NB4 (cell line): ENCODE measurements at regions not wholly inside any gene's neighbourhood (a gene's known extent, or its start where the extent isn't known, plus 50 kb on each side); places are given as distances from the start of the nearest gene placed in this dataset.

Experiments used
- CTCF ChIP-seq: IDR thresholded peaks from one replicate; pipeline ENCODE4 v1.5.1; 2012; ENCODE audit warnings: low read depth, low read length
- MAX ChIP-seq: IDR thresholded peaks from 2 replicates; pipeline ENCODE4 v1.6.1; 2011; ENCODE audit warnings: low read depth, low read length
- POLR2A ChIP-seq: IDR thresholded peaks from 2 replicates; pipeline ENCODE4 v1.6.1; 2011; ENCODE audit warnings: mild to moderate bottlenecking; ENCODE audit not compliant: insufficient read length; ENCODE audit errors: extremely low read depth

GRCh38 chr17:31697838-31698237 is 161.2 kb downstream of the COPRS start:
- TF ChIP-seq CTCF (no peak), POLR2A (no peak), MAX (no peak)
